T-helper 1 cell (primary cell): ENCODE measurements at regions not wholly inside any gene's neighbourhood (a gene's known extent, or its start where the extent isn't known, plus 50 kb on each side); places are given as distances from the start of the nearest gene placed in this dataset.
"Not testable (repeated sequence)": the region's sequence is repeated elsewhere in the genome, so short reads cannot be mapped to it uniquely, and the experiment has no call there.

Experiments
- DNase-seq, 5 donors: peaks; one replicate each; pipeline ENCODE4 v3.0.0-alpha.2; 2012 to 2020

GRCh38 chr15:96838081-96838480 is 507.6 kb downstream of the NR2F2 start:
- DNase-seq = no peak

GRCh38 chr15:96849271-96849900 is 518.9 kb downstream of the NR2F2 start:
- no peak for DNase-seq

GRCh38 chr15:96851613-96852012 is 521.1 kb downstream of the NR2F2 start:
- no peak for DNase-seq

GRCh38 chr15:96858694-96859093 is 528.2 kb downstream of the NR2F2 start:
- DNase-seq = no peak

- DNase-seq = no peak
Measured at GRCh38 chr15:96860741-96861140, 530.2 kb downstream of the NR2F2 start.

GRCh38 chr15:96867992-96868391 is 537.5 kb downstream of the NR2F2 start:
- no peak for DNase-seq

- no peak for DNase-seq
Measured at GRCh38 chr15:96869122-96869521, 538.6 kb downstream of the NR2F2 start.

- DNase-seq = no peak
Measured at GRCh38 chr15:96869790-96870189, 539.3 kb downstream of the NR2F2 start.

GRCh38 chr15:96870580-96870979 is 540.1 kb downstream of the NR2F2 start:
- no peak for DNase-seq

GRCh38 chr15:96877442-96877841 is 546.9 kb downstream of the NR2F2 start:
- DNase-seq = not testable (repeated sequence)

GRCh38 chr15:96878129-96878528 is 547.6 kb downstream of the NR2F2 start:
- no peak for DNase-seq

- DNase-seq = no peak
Measured at GRCh38 chr15:96882121-96882772, 551.7 kb downstream of the NR2F2 start.

GRCh38 chr15:96887730-96888129 is 557.2 kb downstream of the NR2F2 start:
- DNase-seq = no peak

- DNase-seq = no peak
Measured at GRCh38 chr15:96888764-96889163, 558.3 kb downstream of the NR2F2 start.

- peak in 1 of 5 donors; percentile 2 for DNase-seq
Measured at GRCh38 chr15:96889734-96890480, 559.4 kb downstream of the NR2F2 start.

- no peak for DNase-seq
Measured at GRCh38 chr15:96891046-96891445, 560.5 kb downstream of the NR2F2 start.

GRCh38 chr15:96893159-96893906 is 562.8 kb downstream of the NR2F2 start:
- DNase-seq = no peak

GRCh38 chr15:96894659-96895058 is 564.2 kb downstream of the NR2F2 start:
- no peak for DNase-seq

GRCh38 chr15:96896766-96897165 is 566.3 kb downstream of the NR2F2 start:
- DNase-seq = no peak

GRCh38 chr15:96914081-96914480 is 583.6 kb downstream of the NR2F2 start:
- no peak for DNase-seq

- no peak for DNase-seq
Measured at GRCh38 chr15:96916750-96917149, 586.2 kb downstream of the NR2F2 start.

- no peak for DNase-seq
Measured at GRCh38 chr15:96924570-96924969, 594.1 kb downstream of the NR2F2 start.
